GM19372 (cell line): ENCODE measurements at regions not wholly inside any gene's neighbourhood (a gene's known extent, or its start where the extent isn't known, plus 50 kb on each side); places are given as distances from the start of the nearest gene placed in this dataset.

ENCODE experiments used
- ATAC-seq: cut with Tn5 transposase; IDR thresholded peaks from one replicate; pipeline ENCODE4 v1.9.1; 2021; ENCODE audit warnings: mild to moderate bottlenecking, low read depth, moderate library complexity; ENCODE audit not compliant: unreplicated experiment

- no peak for ATAC-seq
These were observed 249.7 kb downstream of the GLI2 start for GRCh38 chr2:120985174-120985996.

- no peak for ATAC-seq
These were observed 250.5 kb downstream of the GLI2 start for GRCh38 chr2:120985997-120986651.

- ATAC-seq = no peak
These were observed 251.4 kb downstream of the GLI2 start for GRCh38 chr2:120986898-120987650.

GRCh38 chr2:120988051-120988699, 252.5 kb downstream of the GLI2 start:
- no peak for ATAC-seq

GRCh38 chr2:120988700-120989511, 253.2 kb downstream of the GLI2 start:
- no peak for ATAC-seq

- ATAC-seq = no peak
These were observed 254.1 kb downstream of the GLI2 start for GRCh38 chr2:120989512-120990441.

GRCh38 chr2:120990451-120990871, 254.8 kb downstream of the GLI2 start:
- ATAC-seq = no peak

GRCh38 chr2:120991441-120991840, 255.8 kb downstream of the GLI2 start:
- ATAC-seq = no peak

GRCh38 chr2:120992791-120993555, 257.3 kb downstream of the GLI2 start:
- no peak for ATAC-seq

GRCh38 chr2:120993661-120994060, 258.0 kb downstream of the GLI2 start:
- no peak for ATAC-seq

- ATAC-seq = no peak
These were observed 258.8 kb downstream of the GLI2 start for GRCh38 chr2:120994301-120994995.

- ATAC-seq = no peak
These were observed 259.5 kb downstream of the GLI2 start for GRCh38 chr2:120995152-120995551.

GRCh38 chr2:120995656-120996190, 260.1 kb downstream of the GLI2 start:
- no peak for ATAC-seq

- ATAC-seq = no peak
These were observed 263.9 kb downstream of the GLI2 start for GRCh38 chr2:120999377-121000097.

GRCh38 chr2:121000804-121001203, 265.1 kb downstream of the GLI2 start:
- no peak for ATAC-seq

- ATAC-seq = no peak
These were observed 266.0 kb downstream of the GLI2 start for GRCh38 chr2:121001641-121002040.

GRCh38 chr2:121002597-121002996, 266.9 kb downstream of the GLI2 start:
- ATAC-seq = no peak
